ENCODE measurements at regions not wholly inside any gene's neighbourhood (a gene's known extent, or its start where the extent isn't known, plus 50 kb on each side); places are given as distances from the start of the nearest gene placed in this dataset.

- no peak for TF ChIP-seq IRF5 (IDR thresholded peaks at IDR 0.05; ENCODE audit: borderline replicate concordance)
Observed at GRCh38 chrX:3219667-3220066, 126.8 kb downstream of the MXRA5 start (continued).

GRCh38 chrX:3219231-3219630 lies 127.2 kb downstream of the MXRA5 start:
- Histone ChIP-seq H3K36me3 (ENCODE audit: control insufficient read depth in 2 of 2, insufficient read depth in 2 of 2, low read length in 1 of 2) (no peaks in the 10 kb centered on the region), H2AFZ (ENCODE audit: control insufficient read depth, low read depth, low read length) (no peak overlapping the region), H3K27me3 (replicated peaks in 1 of 2; ENCODE audit: control insufficient read depth in 2 of 2, insufficient read depth in 2 of 2, low read length in 1 of 2) (no peaks in the 10 kb centered on the region), H3K4me2 (ENCODE audit: control insufficient read depth, insufficient read depth) (no peak overlapping the region), H3K9me3 (replicated peaks; ENCODE audit: control insufficient read depth, insufficient read depth, low read length) (no peaks in the 10 kb centered on the region), H3K27ac (ENCODE audit: control insufficient read depth, insufficient read depth) (no peak overlapping the region), H3K4me1 (ENCODE audit: control insufficient read depth, insufficient read depth, low read length) (no peaks in the 10 kb centered on the region), H3K9ac (ENCODE audit: control insufficient read depth, insufficient read depth, low read length) (no peak overlapping the region), H4K20me1 (ENCODE audit: control insufficient read depth, insufficient read depth) (no peaks in the 10 kb centered on the region), H3K79me2 (ENCODE audit: control insufficient read depth, insufficient read depth, low read length) (no peaks in the 10 kb centered on the region), H3K4me3 (no peak overlapping the region)
- ATAC-seq (no peak), DNase-seq (ENCODE audit: low read depth, low spot score) (no peak), FAIRE-seq (no peak)
- ChIA-PET SMC1A (ENCODE audit: uncharacterized antibody, unreplicated experiment) (no interaction called here), RAD21 (ENCODE audit: unreplicated experiment) (no interaction called here), CTCF (no interaction called here), POLR2A (no interaction called here)
- BruUV-seq (replicated peaks): no TSS peak
- intact Hi-C loops (cut with micrococcal nuclease; ENCODE audit: unreplicated experiment) (no loop called here), in situ Hi-C loops (cut with MboI) (no loop called here)
- no peak for TF ChIP-seq FOXK2 (IDR thresholded peaks at IDR 0.05)
- TF ChIP-seq REST (IDR thresholded peaks at IDR 0.05; ENCODE audit: low read depth, low read length): no peak
- no peak for TF ChIP-seq GATAD2B (conservative IDR thresholded peaks at IDR 0.05; ENCODE audit: low read depth)
- no peak for TF ChIP-seq YBX1 (IDR thresholded peaks at IDR 0.05)
- no peak for TF ChIP-seq HDAC6 (IDR thresholded peaks at IDR 0.05; ENCODE audit: unreplicated experiment)
- TF ChIP-seq STAT3 (IDR thresholded peaks at IDR 0.05; ENCODE audit: low read depth, low read length): no peak
- TF ChIP-seq CUX1 (IDR thresholded peaks at IDR 0.05; ENCODE audit: insufficient replicate concordance, low read depth, low read length): no peak
- 47% methylated on average over 5 of the region's 6 CpGs for WGBS (ENCODE audit: insufficient coverage, insufficient replicate concordance, low lambda C conversion rate, missing lambda C conversion rate)

Data from GM12878 (cell line).